Activated T-helper 17 cell treated with anti-CD3 and anti-CD28 coated beads, Interleukin-2, amount 50 U/mL, for 72 hours (primary cell): ENCODE measurements at regions not wholly inside any gene's neighbourhood (a gene's known extent, or its start where the extent isn't known, plus 50 kb on each side); places are given as distances from the start of the nearest gene placed in this dataset.
"Not testable (repeated sequence)": the region's sequence is repeated elsewhere in the genome, so short reads cannot be mapped to it uniquely, and the experiment has no call there.

Source experiments
- ATAC-seq: fragments of 150-1000 bp; cut with Tn5 transposase; replicated peaks from 2 replicates; pipeline ENCODE4 v1.10.0; 2021; ENCODE audit warnings: mild to moderate bottlenecking, moderate library complexity
- H3K27ac Mint-ChIP-seq: one replicate; pipeline ENCODE4 v1.8.0; 2022; ENCODE audit warnings: mixed read lengths
- H3K27me3 Mint-ChIP-seq: one replicate; pipeline ENCODE4 v1.8.0; 2022; ENCODE audit warnings: mixed read lengths
- H3K36me3 Mint-ChIP-seq: one replicate; pipeline ENCODE4 v1.8.0; 2022; ENCODE audit warnings: low read depth, mild to moderate bottlenecking, mixed read lengths
- H3K4me1 Mint-ChIP-seq: one replicate; pipeline ENCODE4 v1.8.0; 2022; ENCODE audit warnings: mixed read lengths
- H3K4me3 Mint-ChIP-seq: one replicate; pipeline ENCODE4 v1.8.0; 2022; ENCODE audit warnings: mild to moderate bottlenecking, mixed read lengths
- H3K9me3 Mint-ChIP-seq: one replicate; pipeline ENCODE4 v1.8.0; 2022; ENCODE audit warnings: mixed read lengths

- H3K36me3 Mint-ChIP-seq, H3K27me3 Mint-ChIP-seq: not testable (repeated sequence)
Measured at GRCh38 chr2:91771604-91772003, 3080.1 kb downstream of the RPIA start.

GRCh38 chr2:91772240-91772937 is 3080.9 kb downstream of the RPIA start:
- ATAC-seq, result peak; percentile 34
- H3K27ac Mint-ChIP-seq, H3K27me3 Mint-ChIP-seq, H3K4me1 Mint-ChIP-seq, H3K36me3 Mint-ChIP-seq, H3K9me3 Mint-ChIP-seq, H3K4me3 Mint-ChIP-seq: not testable (repeated sequence)

More at GRCh38 chr2:91771604-91772003, 3080.1 kb downstream of the RPIA start:
- not testable (repeated sequence) for ATAC-seq, H3K9me3 Mint-ChIP-seq, H3K27ac Mint-ChIP-seq, H3K4me3 Mint-ChIP-seq, H3K4me1 Mint-ChIP-seq

GRCh38 chr2:91773810-91774209 is 3082.3 kb downstream of the RPIA start:
- not testable (repeated sequence) for H3K36me3 Mint-ChIP-seq, H3K27me3 Mint-ChIP-seq, H3K9me3 Mint-ChIP-seq, H3K4me3 Mint-ChIP-seq, ATAC-seq, H3K27ac Mint-ChIP-seq, H3K4me1 Mint-ChIP-seq

GRCh38 chr2:91775193-91775592 is 3083.7 kb downstream of the RPIA start:
- H3K4me1 Mint-ChIP-seq, ATAC-seq, H3K9me3 Mint-ChIP-seq, H3K4me3 Mint-ChIP-seq, H3K27me3 Mint-ChIP-seq, H3K27ac Mint-ChIP-seq, H3K36me3 Mint-ChIP-seq: not testable (repeated sequence)

- H3K4me3 Mint-ChIP-seq, H3K36me3 Mint-ChIP-seq, ATAC-seq, H3K27ac Mint-ChIP-seq, H3K4me1 Mint-ChIP-seq, H3K27me3 Mint-ChIP-seq, H3K9me3 Mint-ChIP-seq: not testable (repeated sequence)
Measured at GRCh38 chr2:91780324-91780723, 3088.9 kb downstream of the RPIA start.

- not testable (repeated sequence) for H3K27me3 Mint-ChIP-seq, H3K27ac Mint-ChIP-seq, ATAC-seq, H3K9me3 Mint-ChIP-seq, H3K4me3 Mint-ChIP-seq, H3K4me1 Mint-ChIP-seq, H3K36me3 Mint-ChIP-seq
Measured at GRCh38 chr2:91809391-91809790, 3061.8 kb upstream of the TEKT4 start.

GRCh38 chr2:91839904-91840868 is 3031.0 kb upstream of the TEKT4 start:
- no peak for ATAC-seq
- H3K27me3 Mint-ChIP-seq, result peaks cover 9% of the 10 kb centered on the region
- H3K9me3 Mint-ChIP-seq, result no peaks in the 10 kb centered on the region
- no peak overlapping the region for H3K4me3 Mint-ChIP-seq
- no peaks in the 10 kb centered on the region for H3K4me1 Mint-ChIP-seq
- no peaks in the 10 kb centered on the region for H3K36me3 Mint-ChIP-seq
- no peak overlapping the region for H3K27ac Mint-ChIP-seq

GRCh38 chr2:91842264-91842663 is 3029.0 kb upstream of the TEKT4 start:
- ATAC-seq, H3K36me3 Mint-ChIP-seq: not testable (repeated sequence)

GRCh38 chr2:91842913-91843312 is 3028.3 kb upstream of the TEKT4 start:
- H3K27me3 Mint-ChIP-seq, H3K27ac Mint-ChIP-seq, H3K4me1 Mint-ChIP-seq, H3K9me3 Mint-ChIP-seq, H3K4me3 Mint-ChIP-seq, ATAC-seq, H3K36me3 Mint-ChIP-seq: not testable (repeated sequence)

More at GRCh38 chr2:91842264-91842663, 3029.0 kb upstream of the TEKT4 start:
- not testable (repeated sequence) for H3K4me3 Mint-ChIP-seq, H3K9me3 Mint-ChIP-seq, H3K4me1 Mint-ChIP-seq, H3K27me3 Mint-ChIP-seq, H3K27ac Mint-ChIP-seq

- H3K27ac Mint-ChIP-seq, H3K9me3 Mint-ChIP-seq, H3K4me1 Mint-ChIP-seq, H3K4me3 Mint-ChIP-seq, ATAC-seq, H3K36me3 Mint-ChIP-seq, H3K27me3 Mint-ChIP-seq: not testable (repeated sequence)
Measured at GRCh38 chr2:91843723-91844450, 3027.3 kb upstream of the TEKT4 start.

GRCh38 chr2:91844451-91844825 is 3026.8 kb upstream of the TEKT4 start:
- H3K4me1 Mint-ChIP-seq, H3K27me3 Mint-ChIP-seq, ATAC-seq, H3K9me3 Mint-ChIP-seq, H3K4me3 Mint-ChIP-seq, H3K36me3 Mint-ChIP-seq, H3K27ac Mint-ChIP-seq: not testable (repeated sequence)

GRCh38 chr2:91846388-91846787 is 3024.8 kb upstream of the TEKT4 start:
- H3K9me3 Mint-ChIP-seq, H3K4me1 Mint-ChIP-seq, H3K36me3 Mint-ChIP-seq, H3K27me3 Mint-ChIP-seq, ATAC-seq, H3K4me3 Mint-ChIP-seq, H3K27ac Mint-ChIP-seq: not testable (repeated sequence)

GRCh38 chr2:91851689-91852420 is 3019.4 kb upstream of the TEKT4 start:
- not testable (repeated sequence) for H3K36me3 Mint-ChIP-seq, H3K4me3 Mint-ChIP-seq, H3K4me1 Mint-ChIP-seq, H3K27me3 Mint-ChIP-seq, H3K27ac Mint-ChIP-seq, ATAC-seq, H3K9me3 Mint-ChIP-seq

- not testable (repeated sequence) for H3K4me3 Mint-ChIP-seq, H3K27ac Mint-ChIP-seq, ATAC-seq
Measured at GRCh38 chr2:91856971-91857370, 3014.3 kb upstream of the TEKT4 start.

More at GRCh38 chr2:91856971-91857370, 3014.3 kb upstream of the TEKT4 start:
- H3K9me3 Mint-ChIP-seq, H3K36me3 Mint-ChIP-seq, H3K4me1 Mint-ChIP-seq, H3K27me3 Mint-ChIP-seq: not testable (repeated sequence)
